HEK293 (cell line): ENCODE measurements at regions not wholly inside any gene's neighbourhood (a gene's known extent, or its start where the extent isn't known, plus 50 kb on each side); places are given as distances from the start of the nearest gene placed in this dataset.

Experiments used
- CTCF ChIA-PET: fragments of 350-600 bp; formaldehyde crosslinking; extraction: SDS; loops from one replicate; lab custom pipeline; 2021; ENCODE audit warnings: antibody characterized with exemption; lab: Yijun Ruan, JAX
- POLR2A ChIA-PET: fragments of 300-600 bp; formaldehyde crosslinking; extraction: SDS; loops from one replicate; lab custom pipeline; 2020; ENCODE audit warnings: antibody characterized with exemption, inconsistent platforms; lab: Yijun Ruan, JAX
- H3K27ac ChIP-seq: fragments of 200-500 bp; sonication (Bioruptor generic); 2 replicates; pipeline ENCODE4 v1.5.1; 2014; ENCODE audit warnings: low read depth, low read length, control low read depth, inconsistent platforms; ENCODE audit errors: extremely low read depth
- H3K36me3 ChIP-seq, 2 experiments: fragments of 200-500 bp in 1 of 2; sonication (Bioruptor generic) in 1 of 2; 1 replicate in 1 of 2; 2 replicates in 1 of 2; pipeline ENCODE4 v1.5.1; 2014 to 2017; ENCODE audit warnings: inconsistent platforms in 2 of 2, low read length in 2 of 2; ENCODE audit not compliant: control insufficient read depth in 2 of 2, insufficient read depth in 1 of 2
- H3K4me1 ChIP-seq: fragments of 200-500 bp; sonication (Bioruptor generic); 2 replicates; pipeline ENCODE4 v1.5.1; 2014; ENCODE audit warnings: mild to moderate bottlenecking, low read length, inconsistent platforms; ENCODE audit not compliant: control insufficient read depth, insufficient read depth
- H3K4me3 ChIP-seq: 2 replicates; pipeline ENCODE4 v1.5.1; 2011; ENCODE audit warnings: low read depth, mild to moderate bottlenecking, control low read depth, low read length, moderate library complexity
- H3K9me3 ChIP-seq: fragments of 200-500 bp; sonication (Bioruptor generic); 2 replicates; pipeline ENCODE4 v1.5.1; 2014; ENCODE audit warnings: low read depth, low read length, inconsistent platforms; ENCODE audit not compliant: control insufficient read depth, insufficient read depth
- HOXA7 ChIP-seq: sonication (generic); formaldehyde crosslinking; IDR thresholded peaks from 2 replicates; pipeline ENCODE4 v1.8.1; 2022; ENCODE audit warnings: missing genetic modification reagents, borderline replicate concordance
- MYNN ChIP-seq: fragments of 450-650 bp; formaldehyde crosslinking; IDR thresholded peaks from 2 replicates; pipeline ENCODE4 v1.5.1; 2016; ENCODE audit warnings: missing biosample characterization, missing genetic modification characterization, borderline replicate concordance
- SP2 ChIP-seq: fragments of 450-650 bp; formaldehyde crosslinking; IDR thresholded peaks from 2 replicates; pipeline ENCODE4 v1.5.1; 2016; ENCODE audit warnings: missing biosample characterization, missing genetic modification characterization
- WT1 ChIP-seq: fragments of 450-650 bp; formaldehyde crosslinking; IDR thresholded peaks from 2 replicates; pipeline ENCODE4 v1.5.1; 2016; ENCODE audit warnings: missing biosample characterization, missing genetic modification characterization
- ZBTB48 ChIP-seq: fragments of 450-650 bp; formaldehyde crosslinking; IDR thresholded peaks from 2 replicates; pipeline ENCODE4 v1.5.1; 2016; ENCODE audit warnings: missing biosample characterization, missing genetic modification characterization
- ZFP3 ChIP-seq: fragments of 450-650 bp; formaldehyde crosslinking; IDR thresholded peaks from 2 replicates; pipeline ENCODE4 v1.5.1; 2016; ENCODE audit warnings: low read depth, missing biosample characterization, missing genetic modification characterization
- ZNF19 ChIP-seq: fragments of 450-650 bp; formaldehyde crosslinking; IDR thresholded peaks from 2 replicates; pipeline ENCODE4; 2016; ENCODE audit warnings: missing biosample characterization, missing genetic modification characterization, low read depth
- ZNF221 ChIP-seq: fragments of 450-650 bp; formaldehyde crosslinking; IDR thresholded peaks from 2 replicates; pipeline ENCODE4 v1.5.1; 2017; ENCODE audit warnings: missing biosample characterization, missing genetic modification characterization, borderline replicate concordance
- ZNF354C ChIP-seq: fragments of 450-650 bp; formaldehyde crosslinking; IDR thresholded peaks from 2 replicates; pipeline ENCODE4 v1.5.1; 2016; ENCODE audit warnings: missing biosample characterization, missing genetic modification characterization, low read depth, borderline replicate concordance
- ZNF37A ChIP-seq: fragments of 450-650 bp; IDR thresholded peaks from 2 replicates; pipeline ENCODE4 v1.5.1; 2018; ENCODE audit warnings: missing biosample characterization, missing genetic modification characterization
- ZNF433 ChIP-seq: fragments of 450-650 bp; formaldehyde crosslinking; IDR thresholded peaks from 2 replicates; pipeline ENCODE4 v1.5.1; 2016; ENCODE audit warnings: missing biosample characterization, missing genetic modification characterization, low read depth
- ZNF530 ChIP-seq: fragments of 450-650 bp; formaldehyde crosslinking; IDR thresholded peaks from 2 replicates; pipeline ENCODE4 v1.5.1; 2016; ENCODE audit warnings: low read depth, missing biosample characterization, missing genetic modification characterization
- ZNF701 ChIP-seq: fragments of 450-650 bp; formaldehyde crosslinking; IDR thresholded peaks from 2 replicates; pipeline ENCODE4 v1.5.1; 2016; ENCODE audit warnings: missing biosample characterization, missing genetic modification characterization
- ZNF76 ChIP-seq: fragments of 450-650 bp; formaldehyde crosslinking; IDR thresholded peaks from 2 replicates; pipeline ENCODE4; 2016; ENCODE audit warnings: low read depth, missing biosample characterization, missing genetic modification characterization, borderline replicate concordance
- ZNF776 ChIP-seq: fragments of 450-650 bp; formaldehyde crosslinking; IDR thresholded peaks from 2 replicates; pipeline ENCODE4 v1.5.0; 2017; ENCODE audit warnings: missing biosample characterization, missing genetic modification characterization, borderline replicate concordance
- TF ChIP-seq, protein P1 (sequence below): fragments of 450-650 bp; IDR thresholded peaks from 2 replicates; pipeline ENCODE4 v1.5.1; 2018; ENCODE audit warnings: missing biosample characterization, missing genetic modification characterization
- TF ChIP-seq, protein P2 (sequence below): fragments of 450-650 bp; formaldehyde crosslinking; IDR thresholded peaks from 2 replicates; pipeline ENCODE4; 2016; ENCODE audit warnings: missing biosample characterization, missing genetic modification characterization
- TF ChIP-seq, protein P3 (sequence below): sonication (generic); formaldehyde crosslinking; IDR thresholded peaks from 2 replicates; pipeline ENCODE4 v1.8.1; 2022; ENCODE audit warnings: mild to moderate bottlenecking, moderate library complexity, missing genetic modification reagents
- TF ChIP-seq, protein P4 (sequence below): fragments of 450-650 bp; formaldehyde crosslinking; IDR thresholded peaks from 2 replicates; pipeline ENCODE4 v1.5.1; 2016; ENCODE audit warnings: missing biosample characterization, missing genetic modification characterization

DNA sequence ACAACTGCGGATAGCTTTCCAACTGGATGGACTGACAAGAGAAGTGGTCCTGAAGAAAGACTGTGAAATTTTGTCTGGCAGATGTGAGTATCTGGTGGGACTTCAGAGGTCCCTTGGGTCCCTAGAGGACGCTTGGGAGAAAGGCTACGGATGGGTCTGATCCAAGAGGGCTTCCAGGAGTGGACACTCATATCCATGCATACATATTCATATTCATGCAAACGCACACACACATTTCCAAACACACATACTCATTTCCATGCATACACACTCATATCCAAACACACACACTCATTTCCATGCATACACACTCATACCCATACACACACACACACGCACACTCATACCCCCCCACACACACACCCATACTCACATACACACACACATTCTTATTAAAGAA lies 200.2 kb upstream of the DDX18 start:
- Histone ChIP-seq H3K36me3 (no peaks in the 10 kb centered on the region), H3K9me3 (no peaks in the 10 kb centered on the region)
- ChIA-PET CTCF (no interaction called here), POLR2A (no interaction called here)
- TF ChIP-seq ZNF776 (tag by site-specific recombination) (no peak), MYNN (tag by site-specific recombination) (no peak), HOXA7 (CRISPR knock-in tag) (no peak), ZFP3 (no peak), ZNF76 (tag by site-specific recombination) (no peak), ZBTB48 (tag by site-specific recombination) (no peak), ZNF19 (tag by site-specific recombination) (no peak), ZNF354C (tag by site-specific recombination) (no peak), ZNF37A (tag by site-specific recombination) (no peak), WT1 (tag by site-specific recombination) (no peak), ZNF701 (no peak), SP2 (no peak), ZNF221 (tag by site-specific recombination) (no peak), ZNF530 (tag by site-specific recombination) (no peak), ZNF433 (tag by site-specific recombination) (no peak)
- TF ChIP-seq, protein P1, sequence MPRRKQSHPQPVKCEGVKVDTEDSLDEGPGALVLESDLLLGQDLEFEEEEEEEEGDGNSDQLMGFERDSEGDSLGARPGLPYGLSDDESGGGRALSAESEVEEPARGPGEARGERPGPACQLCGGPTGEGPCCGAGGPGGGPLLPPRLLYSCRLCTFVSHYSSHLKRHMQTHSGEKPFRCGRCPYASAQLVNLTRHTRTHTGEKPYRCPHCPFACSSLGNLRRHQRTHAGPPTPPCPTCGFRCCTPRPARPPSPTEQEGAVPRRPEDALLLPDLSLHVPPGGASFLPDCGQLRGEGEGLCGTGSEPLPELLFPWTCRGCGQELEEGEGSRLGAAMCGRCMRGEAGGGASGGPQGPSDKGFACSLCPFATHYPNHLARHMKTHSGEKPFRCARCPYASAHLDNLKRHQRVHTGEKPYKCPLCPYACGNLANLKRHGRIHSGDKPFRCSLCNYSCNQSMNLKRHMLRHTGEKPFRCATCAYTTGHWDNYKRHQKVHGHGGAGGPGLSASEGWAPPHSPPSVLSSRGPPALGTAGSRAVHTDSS: no peak
- TF ChIP-seq, protein P2, sequence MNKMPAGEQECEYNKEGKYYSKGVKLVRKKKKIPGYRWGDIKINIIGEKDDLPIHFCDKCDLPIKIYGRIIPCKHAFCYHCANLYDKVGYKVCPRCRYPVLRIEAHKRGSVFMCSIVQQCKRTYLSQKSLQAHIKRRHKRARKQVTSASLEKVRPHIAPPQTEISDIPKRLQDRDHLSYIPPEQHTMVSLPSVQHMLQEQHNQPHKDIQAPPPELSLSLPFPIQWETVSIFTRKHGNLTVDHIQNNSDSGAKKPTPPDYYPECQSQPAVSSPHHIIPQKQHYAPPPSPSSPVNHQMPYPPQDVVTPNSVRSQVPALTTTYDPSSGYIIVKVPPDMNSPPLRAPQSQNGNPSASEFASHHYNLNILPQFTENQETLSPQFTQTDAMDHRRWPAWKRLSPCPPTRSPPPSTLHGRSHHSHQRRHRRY: no peak
- TF ChIP-seq, protein P3, sequence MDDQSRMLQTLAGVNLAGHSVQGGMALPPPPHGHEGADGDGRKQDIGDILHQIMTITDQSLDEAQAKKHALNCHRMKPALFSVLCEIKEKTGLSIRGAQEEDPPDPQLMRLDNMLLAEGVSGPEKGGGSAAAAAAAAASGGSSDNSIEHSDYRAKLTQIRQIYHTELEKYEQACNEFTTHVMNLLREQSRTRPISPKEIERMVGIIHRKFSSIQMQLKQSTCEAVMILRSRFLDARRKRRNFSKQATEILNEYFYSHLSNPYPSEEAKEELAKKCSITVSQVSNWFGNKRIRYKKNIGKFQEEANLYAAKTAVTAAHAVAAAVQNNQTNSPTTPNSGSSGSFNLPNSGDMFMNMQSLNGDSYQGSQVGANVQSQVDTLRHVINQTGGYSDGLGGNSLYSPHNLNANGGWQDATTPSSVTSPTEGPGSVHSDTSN (CRISPR knock-in tag): no peak
- TF ChIP-seq, protein P4, sequence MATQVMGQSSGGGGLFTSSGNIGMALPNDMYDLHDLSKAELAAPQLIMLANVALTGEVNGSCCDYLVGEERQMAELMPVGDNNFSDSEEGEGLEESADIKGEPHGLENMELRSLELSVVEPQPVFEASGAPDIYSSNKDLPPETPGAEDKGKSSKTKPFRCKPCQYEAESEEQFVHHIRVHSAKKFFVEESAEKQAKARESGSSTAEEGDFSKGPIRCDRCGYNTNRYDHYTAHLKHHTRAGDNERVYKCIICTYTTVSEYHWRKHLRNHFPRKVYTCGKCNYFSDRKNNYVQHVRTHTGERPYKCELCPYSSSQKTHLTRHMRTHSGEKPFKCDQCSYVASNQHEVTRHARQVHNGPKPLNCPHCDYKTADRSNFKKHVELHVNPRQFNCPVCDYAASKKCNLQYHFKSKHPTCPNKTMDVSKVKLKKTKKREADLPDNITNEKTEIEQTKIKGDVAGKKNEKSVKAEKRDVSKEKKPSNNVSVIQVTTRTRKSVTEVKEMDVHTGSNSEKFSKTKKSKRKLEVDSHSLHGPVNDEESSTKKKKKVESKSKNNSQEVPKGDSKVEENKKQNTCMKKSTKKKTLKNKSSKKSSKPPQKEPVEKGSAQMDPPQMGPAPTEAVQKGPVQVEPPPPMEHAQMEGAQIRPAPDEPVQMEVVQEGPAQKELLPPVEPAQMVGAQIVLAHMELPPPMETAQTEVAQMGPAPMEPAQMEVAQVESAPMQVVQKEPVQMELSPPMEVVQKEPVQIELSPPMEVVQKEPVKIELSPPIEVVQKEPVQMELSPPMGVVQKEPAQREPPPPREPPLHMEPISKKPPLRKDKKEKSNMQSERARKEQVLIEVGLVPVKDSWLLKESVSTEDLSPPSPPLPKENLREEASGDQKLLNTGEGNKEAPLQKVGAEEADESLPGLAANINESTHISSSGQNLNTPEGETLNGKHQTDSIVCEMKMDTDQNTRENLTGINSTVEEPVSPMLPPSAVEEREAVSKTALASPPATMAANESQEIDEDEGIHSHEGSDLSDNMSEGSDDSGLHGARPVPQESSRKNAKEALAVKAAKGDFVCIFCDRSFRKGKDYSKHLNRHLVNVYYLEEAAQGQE (tag by site-specific recombination): no peak
- TF ChIP-seq, all 188 proteins: peak for 0
- H3K4me1 ChIP-seq: no peaks in the 10 kb centered on the region
- H3K4me3 ChIP-seq: no peak overlapping the region
- no peak overlapping the region for H3K27ac ChIP-seq
